ENCODE measurements at regions not wholly inside any gene's neighbourhood (a gene's known extent, or its start where the extent isn't known, plus 50 kb on each side); places are given as distances from the start of the nearest gene placed in this dataset.

- Histone ChIP-seq H3K9me3 (ENCODE audit: low read length) (no peaks in the 10 kb centered on the region), H3K9me2 (replicated peaks; ENCODE audit: low read length) (no peaks in the 10 kb centered on the region), H3K27me3 (ENCODE audit: low read length) (no peaks in the 10 kb centered on the region), H3K27ac (ENCODE audit: low read length) (peak overlapping the region; percentile 98), H3K4me1 (ENCODE audit: insufficient read depth, low read length) (peaks cover 22% of the 10 kb centered on the region), H3K4me3 (ENCODE audit: low read length) (peak overlapping the region; percentile 7; the same call in 1 of the 2 replicates), H4K20me1 (ENCODE audit: low read length) (no peaks in the 10 kb centered on the region), H3K9ac (ENCODE audit: low read length) (peak overlapping the region; percentile 75), H2AFZ (ENCODE audit: low read length) (peak overlapping the region; percentile 81), H3K79me2 (ENCODE audit: low read length) (no peaks in the 10 kb centered on the region), H3F3A (ENCODE audit: low read length, unreplicated experiment) (no peaks in the 10 kb centered on the region), H3K4me2 (ENCODE audit: low read length) (peak overlapping the region; percentile 67), H3K36me3 (ENCODE audit: low read depth, low read length) (no peaks in the 10 kb centered on the region)
- POLR2A ChIA-PET (ENCODE audit: unreplicated experiment), result no interaction called here
- CTCF ChIA-PET, result no interaction called here
- DNase-seq (peak; percentile 50), ATAC-seq (no peak)
- TF ChIP-seq EZH2phosphoT487 (IDR thresholded peaks at IDR 0.05; ENCODE audit: borderline replicate concordance, low read length) (no peak), EZH2 (IDR thresholded peaks at IDR 0.05; ENCODE audit: low read length, unreplicated experiment) (no peak), CTCF (conservative IDR thresholded peaks at IDR 0.05; ENCODE audit: low read depth, low read length) (no peak)
- no TSS peak for BruUV-seq (replicated peaks)
- intact Hi-C loops (cut with micrococcal nuclease), result no loop called here
Observed at GRCh38 chr15:91456921-91457320, 356.9 kb downstream of the SV2B start.

GRCh38 chr15:91461377-91461776 lies 361.3 kb downstream of the SV2B start:
- Histone ChIP-seq H3K79me2 (ENCODE audit: low read length) (no peaks in the 10 kb centered on the region), H3K9me2 (replicated peaks; ENCODE audit: low read length) (no peaks in the 10 kb centered on the region), H3K9ac (ENCODE audit: low read length) (no peak overlapping the region), H3K36me3 (ENCODE audit: low read depth, low read length) (no peaks in the 10 kb centered on the region), H3K27me3 (ENCODE audit: low read length) (peaks cover 10% of the 10 kb centered on the region), H3F3A (ENCODE audit: low read length, unreplicated experiment) (no peaks in the 10 kb centered on the region), H3K4me1 (ENCODE audit: insufficient read depth, low read length) (peaks cover 15% of the 10 kb centered on the region), H2AFZ (ENCODE audit: low read length) (no peak overlapping the region), H3K4me3 (ENCODE audit: low read length) (no peak overlapping the region), H3K27ac (ENCODE audit: low read length) (no peak overlapping the region), H3K9me3 (ENCODE audit: low read length) (no peaks in the 10 kb centered on the region), H3K4me2 (ENCODE audit: low read length) (no peak overlapping the region), H4K20me1 (ENCODE audit: low read length) (no peaks in the 10 kb centered on the region)
- DNase-seq (no peak), ATAC-seq (no peak)
- intact Hi-C loops (cut with micrococcal nuclease), result no loop called here
- no TSS peak for BruUV-seq (replicated peaks)
- TF ChIP-seq CTCF (conservative IDR thresholded peaks at IDR 0.05; ENCODE audit: low read depth, low read length) (no peak), EZH2 (IDR thresholded peaks at IDR 0.05; ENCODE audit: low read length, unreplicated experiment) (no peak), EZH2phosphoT487 (IDR thresholded peaks at IDR 0.05; ENCODE audit: borderline replicate concordance, low read length) (no peak)
- CTCF ChIA-PET, result no interaction called here
- POLR2A ChIA-PET (ENCODE audit: unreplicated experiment), result no interaction called here

- Histone ChIP-seq H3K9me2 (replicated peaks; ENCODE audit: low read length) (no peaks in the 10 kb centered on the region), H3K79me2 (ENCODE audit: low read length) (no peaks in the 10 kb centered on the region), H3K36me3 (ENCODE audit: low read depth, low read length) (no peaks in the 10 kb centered on the region), H3K27ac (ENCODE audit: low read length) (no peak overlapping the region), H3K4me3 (ENCODE audit: low read length) (no peak overlapping the region), H3K9ac (ENCODE audit: low read length) (no peak overlapping the region), H2AFZ (ENCODE audit: low read length) (no peak overlapping the region), H3K4me1 (ENCODE audit: insufficient read depth, low read length) (no peaks in the 10 kb centered on the region), H3F3A (ENCODE audit: low read length, unreplicated experiment) (no peaks in the 10 kb centered on the region), H3K27me3 (ENCODE audit: low read length) (peaks cover 11% of the 10 kb centered on the region), H3K4me2 (ENCODE audit: low read length) (no peak overlapping the region), H4K20me1 (ENCODE audit: low read length) (no peaks in the 10 kb centered on the region), H3K9me3 (ENCODE audit: low read length) (no peaks in the 10 kb centered on the region)
- no peak for ATAC-seq
- TF ChIP-seq EZH2phosphoT487 (IDR thresholded peaks at IDR 0.05; ENCODE audit: borderline replicate concordance, low read length) (no peak), EZH2 (IDR thresholded peaks at IDR 0.05; ENCODE audit: low read length, unreplicated experiment) (no peak)
- ChIA-PET CTCF (no interaction called here), POLR2A (ENCODE audit: unreplicated experiment) (no interaction called here)
- BruUV-seq (replicated peaks), result no TSS peak
- DNase-seq, result no peak
- intact Hi-C loops (cut with micrococcal nuclease), result no loop called here
Observed at GRCh38 chr15:91465086-91465485, 365.0 kb downstream of the SV2B start.
